ENCODE measurements at regions not wholly inside any gene's neighbourhood (a gene's known extent, or its start where the extent isn't known, plus 50 kb on each side); places are given as distances from the start of the nearest gene placed in this dataset.

DNA sequence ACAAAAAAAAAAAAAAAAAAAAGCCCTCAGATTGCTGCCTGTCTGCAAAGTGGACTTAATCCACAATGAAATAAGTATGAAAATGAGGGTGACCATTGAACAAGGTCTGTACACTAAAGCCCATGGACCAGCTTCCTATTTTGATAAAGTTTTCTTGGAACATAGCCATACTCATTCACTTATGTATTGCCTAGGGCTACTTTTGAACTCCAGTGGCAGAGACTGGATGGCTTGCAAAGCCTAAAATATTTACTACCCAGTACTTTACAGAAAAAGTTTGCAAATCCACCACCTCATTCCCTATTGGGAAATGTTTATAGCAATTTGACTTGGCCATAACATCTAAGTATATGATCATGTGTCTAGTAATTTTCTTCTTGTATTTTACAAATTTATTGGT, 481.7 kb downstream of the NAF1 start:
- peaks cover 0 to 3% of the 10 kb centered on the region in 2 donors for H3K36me3 Mint-ChIP-seq (ENCODE audit: insufficient read depth in 2 of 2)
- no peak overlapping the region for H3K4me3 Mint-ChIP-seq
- no peak for ATAC-seq (replicated peaks in 1 of 2)
- no peak overlapping the region for H3K27ac Mint-ChIP-seq
- DNase-seq = no peak
- no peaks in the 10 kb centered on the region for H3K27me3 Mint-ChIP-seq (ENCODE audit: low read depth)
- H3K4me1 Mint-ChIP-seq (ENCODE audit: low read depth) = no peaks in the 10 kb centered on the region
- peaks cover 0 to 3% of the 10 kb centered on the region in 2 donors for H3K9me3 Mint-ChIP-seq

DNA sequence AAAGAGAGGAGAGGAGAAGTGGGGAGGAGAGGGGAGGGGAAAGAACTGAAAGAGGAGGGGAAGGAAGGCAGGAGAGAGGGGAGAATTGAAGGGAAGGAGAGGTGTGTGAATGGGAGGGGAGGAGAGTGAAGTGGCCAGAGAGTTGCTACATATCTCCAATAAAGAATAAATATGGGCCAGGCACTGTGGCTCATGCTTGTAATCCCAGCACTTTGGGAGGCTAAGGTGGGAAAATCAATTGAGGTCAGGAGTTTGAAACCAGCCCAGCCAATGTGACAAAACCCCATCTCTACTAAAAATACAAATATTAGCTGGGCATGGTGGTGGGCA, 482.4 kb downstream of the NAF1 start:
- H3K27ac Mint-ChIP-seq = no peak overlapping the region
- peaks cover 0 to 3% of the 10 kb centered on the region in 2 donors for H3K9me3 Mint-ChIP-seq
- H3K4me1 Mint-ChIP-seq (ENCODE audit: low read depth) = no peaks in the 10 kb centered on the region
- DNase-seq (no peak), ATAC-seq (replicated peaks in 1 of 2) (no peak)
- H3K4me3 Mint-ChIP-seq = no peak overlapping the region
- H3K27me3 Mint-ChIP-seq (ENCODE audit: low read depth) = no peaks in the 10 kb centered on the region
- peaks cover 0 to 3% of the 10 kb centered on the region in 2 donors for H3K36me3 Mint-ChIP-seq (ENCODE audit: insufficient read depth in 2 of 2)

DNA sequence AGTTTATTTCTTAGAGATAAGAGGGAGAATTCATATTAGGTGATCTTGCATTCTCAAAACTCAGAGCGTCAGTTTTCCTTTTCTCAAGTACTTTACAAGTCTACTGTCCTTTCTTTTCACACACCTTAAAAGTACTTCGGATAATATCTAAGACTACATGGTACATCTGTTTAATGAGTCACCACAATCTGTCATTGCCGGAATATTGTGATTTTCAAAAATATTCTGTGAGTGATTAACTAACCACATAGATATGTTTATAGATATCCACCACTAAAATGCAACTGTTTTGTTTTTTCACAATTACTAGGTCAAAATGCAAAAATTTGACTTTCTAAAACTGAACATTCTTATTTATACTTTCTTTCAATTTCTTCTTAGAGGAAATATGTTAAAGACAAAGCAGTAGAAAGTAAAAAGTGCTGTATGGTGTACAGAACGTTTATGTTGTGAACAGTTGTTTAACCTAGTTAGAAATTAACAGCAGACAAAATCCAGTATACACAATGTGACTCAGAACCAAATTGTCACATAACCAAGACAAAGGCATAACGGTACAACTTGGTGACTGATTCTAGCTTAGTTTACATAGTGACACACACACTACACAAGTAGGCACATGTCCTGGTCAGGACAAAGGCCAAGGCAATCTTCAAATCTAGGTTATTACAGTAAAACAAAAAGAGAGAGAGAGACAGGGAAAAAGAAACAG, 482.9 kb downstream of the NAF1 start:
- H3K9me3 Mint-ChIP-seq = peaks cover 0 to 5% of the 10 kb centered on the region in 2 donors
- no peak overlapping the region for H3K27ac Mint-ChIP-seq
- no peaks in the 10 kb centered on the region for H3K27me3 Mint-ChIP-seq (ENCODE audit: low read depth)
- no peak overlapping the region for H3K4me3 Mint-ChIP-seq
- H3K36me3 Mint-ChIP-seq (ENCODE audit: insufficient read depth in 2 of 2) = peaks cover 0 to 3% of the 10 kb centered on the region in 2 donors
- no peak for DNase-seq
- ATAC-seq (replicated peaks in 1 of 2) = no peak
- no peaks in the 10 kb centered on the region for H3K4me1 Mint-ChIP-seq (ENCODE audit: low read depth)

DNA sequence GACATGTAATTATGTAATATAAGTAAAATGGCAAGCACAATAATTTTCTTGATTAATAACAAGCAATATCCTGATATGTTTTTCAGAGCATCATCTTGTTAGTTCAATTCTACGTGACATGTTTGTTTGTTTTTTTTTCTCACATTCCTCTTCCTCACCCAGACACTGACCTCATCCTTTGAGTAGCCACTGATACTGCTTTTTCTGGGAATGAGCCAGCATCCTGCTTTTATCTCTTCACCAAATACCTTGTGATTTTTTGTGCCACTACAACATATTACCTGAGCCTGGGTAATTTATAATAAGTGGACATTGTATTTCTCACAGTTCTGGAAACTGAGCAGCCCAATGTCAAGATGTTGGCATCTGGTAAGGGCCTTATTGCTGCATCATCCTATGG, 484.0 kb downstream of the NAF1 start:
- H3K27me3 Mint-ChIP-seq (ENCODE audit: low read depth) = no peaks in the 10 kb centered on the region
- peaks cover 5 to 6% of the 10 kb centered on the region in 2 donors for H3K9me3 Mint-ChIP-seq
- H3K36me3 Mint-ChIP-seq (ENCODE audit: insufficient read depth in 2 of 2) = peaks cover 0 to 3% of the 10 kb centered on the region in 2 donors
- H3K4me3 Mint-ChIP-seq = no peak overlapping the region
- no peak overlapping the region for H3K27ac Mint-ChIP-seq
- no peaks in the 10 kb centered on the region for H3K4me1 Mint-ChIP-seq (ENCODE audit: low read depth)
- DNase-seq (no peak), ATAC-seq (replicated peaks in 1 of 2) (no peak)

DNA sequence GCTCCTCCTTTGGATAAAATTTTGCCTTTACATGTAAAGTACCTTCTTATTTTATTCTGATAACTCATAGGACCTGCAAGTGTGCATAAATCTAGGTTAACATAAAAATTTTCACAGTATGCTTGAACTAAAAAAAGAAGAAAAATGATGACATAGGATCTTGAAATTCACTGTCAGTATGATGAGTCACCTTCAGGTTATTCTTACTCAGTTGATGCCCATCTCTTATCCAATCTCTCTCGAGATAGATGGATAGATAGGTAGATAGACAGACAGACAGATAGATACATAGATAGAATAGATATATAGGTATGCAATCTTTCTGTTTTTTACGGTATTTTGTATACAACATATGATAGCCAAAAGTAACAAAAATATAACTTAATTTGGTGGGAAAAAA, 485.5 kb downstream of the NAF1 start:
- no peak for DNase-seq
- Mint-ChIP-seq H3K4me3 (no peak overlapping the region), H3K9me3 (peaks cover 5 to 6% of the 10 kb centered on the region in 2 donors), H3K4me1 (ENCODE audit: low read depth) (no peaks in the 10 kb centered on the region), H3K27ac (no peak overlapping the region), H3K27me3 (ENCODE audit: low read depth) (no peaks in the 10 kb centered on the region), H3K36me3 (ENCODE audit: insufficient read depth in 2 of 2) (peaks cover 0 to 3% of the 10 kb centered on the region in 2 donors)
- ATAC-seq (replicated peaks in 1 of 2) = no peak

DNA sequence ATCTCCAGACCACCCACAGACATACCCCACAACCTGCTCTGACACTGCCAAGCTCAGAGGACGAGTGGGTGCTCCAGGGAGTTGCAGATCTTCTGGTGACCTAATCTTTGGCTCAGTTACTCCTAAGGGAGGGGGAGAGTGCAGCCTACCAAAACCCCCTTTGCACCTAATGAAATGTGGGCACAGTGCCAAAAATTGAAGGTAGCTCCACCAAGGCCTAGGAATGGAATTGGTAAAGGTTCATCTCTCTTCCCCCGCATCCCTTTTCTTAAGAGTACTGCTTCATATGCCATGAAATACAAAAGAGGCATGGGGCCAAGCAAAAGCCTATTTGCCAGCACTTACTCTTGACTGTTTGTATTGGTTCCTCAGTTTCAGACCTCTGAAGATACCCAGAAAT, 491.0 kb downstream of the NAF1 start:
- Mint-ChIP-seq H3K27ac (no peak overlapping the region), H3K27me3 (ENCODE audit: low read depth) (no peaks in the 10 kb centered on the region), H3K4me1 (ENCODE audit: low read depth) (no peaks in the 10 kb centered on the region), H3K4me3 (no peak overlapping the region), H3K9me3 (peaks cover 6 to 7% of the 10 kb centered on the region in 2 donors), H3K36me3 (ENCODE audit: insufficient read depth in 2 of 2) (no peaks in the 10 kb centered on the region)
- ATAC-seq (replicated peaks in 1 of 2) (no peak), DNase-seq (no peak)

DNA sequence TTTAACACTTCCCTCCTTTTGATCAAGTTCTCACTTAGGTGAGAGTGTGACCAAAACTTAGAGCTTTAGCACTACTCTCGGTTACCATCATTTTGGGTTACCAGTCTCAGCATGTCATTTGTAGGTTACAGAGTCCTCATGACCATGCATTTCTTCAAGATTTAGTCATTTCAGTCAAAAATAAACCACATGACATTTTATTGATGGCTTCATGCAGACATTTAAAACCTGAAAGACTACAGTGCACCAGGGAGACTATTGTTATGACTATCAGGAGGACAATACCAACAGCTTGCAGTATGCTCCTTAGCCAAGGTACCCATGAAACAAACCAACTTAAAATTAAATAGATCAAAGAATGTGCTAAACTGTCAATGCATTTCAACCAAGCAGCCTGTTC, 498.1 kb upstream of the FSTL5 start:
- DNase-seq = no peak
- Mint-ChIP-seq H3K4me1 (ENCODE audit: low read depth) (no peaks in the 10 kb centered on the region), H3K27ac (no peak overlapping the region), H3K27me3 (ENCODE audit: low read depth) (no peaks in the 10 kb centered on the region), H3K9me3 (peaks cover 7% of the 10 kb centered on the region in 2 donors), H3K4me3 (no peak overlapping the region), H3K36me3 (ENCODE audit: insufficient read depth in 2 of 2) (no peaks in the 10 kb centered on the region)
- ATAC-seq (replicated peaks in 1 of 2) = no peak

DNA sequence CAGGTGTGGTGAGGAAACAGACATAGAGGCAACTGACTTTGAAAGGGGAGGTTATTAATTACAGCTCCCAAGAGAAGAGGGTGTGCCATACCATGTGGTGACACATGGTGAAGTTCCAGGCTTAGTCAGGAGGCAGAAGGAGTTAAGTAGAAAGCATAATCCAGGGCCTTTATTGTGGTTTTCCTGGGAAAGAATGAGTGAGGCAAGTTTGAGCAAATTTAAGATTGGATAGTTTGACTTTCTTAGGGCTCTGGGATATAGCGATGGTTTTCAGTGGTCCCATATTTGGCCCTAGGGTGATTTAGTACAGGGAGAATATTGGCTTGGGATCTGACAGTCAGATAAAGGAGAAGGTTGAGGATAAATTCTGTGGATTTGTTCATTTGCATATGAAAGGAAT, 495.9 kb upstream of the FSTL5 start:
- no peaks in the 10 kb centered on the region for H3K27me3 Mint-ChIP-seq (ENCODE audit: low read depth)
- no peak overlapping the region for H3K4me3 Mint-ChIP-seq
- no peaks in the 10 kb centered on the region for H3K36me3 Mint-ChIP-seq (ENCODE audit: insufficient read depth in 2 of 2)
- no peak for ATAC-seq (replicated peaks in 1 of 2)
- peaks cover 3 to 4% of the 10 kb centered on the region in 2 donors for H3K9me3 Mint-ChIP-seq
- H3K4me1 Mint-ChIP-seq (ENCODE audit: low read depth) = no peaks in the 10 kb centered on the region
- H3K27ac Mint-ChIP-seq = no peak overlapping the region
- no peak for DNase-seq

DNA sequence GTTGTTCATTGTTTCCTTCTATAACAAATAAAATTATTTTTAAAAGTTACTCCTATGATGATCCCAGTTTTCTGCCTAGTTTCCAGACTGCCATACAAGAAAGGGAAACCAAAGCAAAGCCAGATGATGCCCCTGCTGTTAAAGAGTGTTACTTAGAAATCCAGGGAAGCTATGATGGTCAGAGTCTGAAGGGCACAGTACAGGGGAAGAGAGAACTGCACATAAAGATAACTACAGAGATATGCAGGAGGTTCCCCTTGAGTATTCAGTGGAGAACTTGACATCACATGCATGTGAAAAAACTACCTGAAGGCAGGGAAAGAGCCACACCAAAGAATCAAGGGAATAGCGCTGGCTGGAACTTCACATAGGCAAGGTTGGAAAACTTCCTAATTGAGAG, 494.2 kb upstream of the FSTL5 start:
- DNase-seq (no peak), ATAC-seq (replicated peaks in 1 of 2) (no peak)
- no peak overlapping the region for H3K4me3 Mint-ChIP-seq
- H3K36me3 Mint-ChIP-seq (ENCODE audit: insufficient read depth in 2 of 2) = no peaks in the 10 kb centered on the region
- no peaks in the 10 kb centered on the region for H3K4me1 Mint-ChIP-seq (ENCODE audit: low read depth)
- no peaks in the 10 kb centered on the region for H3K27me3 Mint-ChIP-seq (ENCODE audit: low read depth)
- H3K27ac Mint-ChIP-seq = no peak overlapping the region
- H3K9me3 Mint-ChIP-seq = peaks cover 0 to 4% of the 10 kb centered on the region in 2 donors

DNA sequence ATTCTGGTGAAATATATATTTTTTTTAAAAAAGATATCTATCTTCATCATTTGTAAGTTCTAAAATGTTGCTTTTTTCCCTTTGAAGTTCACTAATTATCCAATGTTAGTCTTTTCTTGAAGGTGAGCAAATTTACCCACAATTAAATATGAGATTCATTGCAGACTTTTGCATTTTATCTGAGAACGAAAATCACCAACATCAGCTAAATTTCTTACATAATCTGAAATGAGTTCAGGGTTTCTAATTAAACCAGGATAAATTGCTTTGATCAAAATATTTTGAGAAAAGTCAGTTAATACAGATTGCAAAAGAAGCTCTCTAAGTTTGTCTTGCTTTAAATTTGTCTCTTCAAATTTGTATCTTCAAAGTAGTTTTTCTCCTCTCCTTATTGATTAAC, 486.4 kb upstream of the FSTL5 start:
- Mint-ChIP-seq H3K27me3 (ENCODE audit: low read depth) (no peaks in the 10 kb centered on the region), H3K36me3 (ENCODE audit: insufficient read depth in 2 of 2) (no peaks in the 10 kb centered on the region), H3K4me3 (no peak overlapping the region), H3K9me3 (no peaks in the 10 kb centered on the region), H3K4me1 (ENCODE audit: low read depth) (no peaks in the 10 kb centered on the region), H3K27ac (no peak overlapping the region)
- ATAC-seq (replicated peaks in 1 of 2) (no peak), DNase-seq (no peak)

DNA sequence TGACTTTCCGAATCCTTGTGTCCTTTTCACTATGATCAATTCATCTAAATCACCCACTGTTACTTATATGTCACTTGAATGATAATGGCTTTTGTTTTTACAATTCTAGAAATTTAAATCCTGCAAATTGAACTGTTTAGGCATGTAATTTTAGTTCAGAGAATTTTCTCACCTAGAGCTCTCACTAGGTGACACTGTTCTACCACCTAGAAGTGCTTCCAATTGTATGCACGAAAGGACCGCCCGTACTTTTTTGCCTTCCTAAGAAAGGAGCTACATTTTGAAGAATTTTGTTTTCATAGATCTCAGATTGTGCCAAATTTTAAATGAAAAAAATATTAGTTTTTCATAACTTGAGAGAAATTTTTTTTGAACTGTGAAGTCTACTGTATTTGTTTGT, 481.6 kb upstream of the FSTL5 start:
- Mint-ChIP-seq H3K4me3 (no peak overlapping the region), H3K36me3 (ENCODE audit: insufficient read depth in 2 of 2) (no peaks in the 10 kb centered on the region), H3K9me3 (peaks cover 5 to 6% of the 10 kb centered on the region in 2 donors), H3K27me3 (ENCODE audit: low read depth) (no peaks in the 10 kb centered on the region), H3K27ac (no peak overlapping the region), H3K4me1 (ENCODE audit: low read depth) (no peaks in the 10 kb centered on the region)
- no peak for DNase-seq
- no peak for ATAC-seq (replicated peaks in 1 of 2)

DNA sequence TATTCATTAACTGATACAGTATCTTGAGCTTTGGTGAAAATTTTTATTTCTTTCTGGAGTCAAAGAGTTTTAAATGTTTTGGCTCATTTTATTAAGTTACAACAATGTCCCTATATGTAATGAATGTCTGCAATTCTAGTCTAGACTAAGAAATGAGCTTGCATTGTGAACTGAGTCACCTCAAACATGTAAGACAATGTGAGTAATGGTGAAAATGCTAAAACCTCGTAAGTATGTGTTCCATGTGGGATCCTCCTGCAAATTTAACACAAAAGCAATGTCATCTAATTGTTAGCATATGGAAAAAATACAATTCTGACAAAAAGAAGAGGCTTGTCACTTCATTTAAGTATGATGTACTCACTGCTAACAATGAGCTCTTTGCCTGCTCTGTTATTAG, 480.5 kb upstream of the FSTL5 start:
- Mint-ChIP-seq H3K4me1 (ENCODE audit: low read depth) (no peaks in the 10 kb centered on the region), H3K27me3 (ENCODE audit: low read depth) (no peaks in the 10 kb centered on the region)
- no peak for DNase-seq

DNA sequence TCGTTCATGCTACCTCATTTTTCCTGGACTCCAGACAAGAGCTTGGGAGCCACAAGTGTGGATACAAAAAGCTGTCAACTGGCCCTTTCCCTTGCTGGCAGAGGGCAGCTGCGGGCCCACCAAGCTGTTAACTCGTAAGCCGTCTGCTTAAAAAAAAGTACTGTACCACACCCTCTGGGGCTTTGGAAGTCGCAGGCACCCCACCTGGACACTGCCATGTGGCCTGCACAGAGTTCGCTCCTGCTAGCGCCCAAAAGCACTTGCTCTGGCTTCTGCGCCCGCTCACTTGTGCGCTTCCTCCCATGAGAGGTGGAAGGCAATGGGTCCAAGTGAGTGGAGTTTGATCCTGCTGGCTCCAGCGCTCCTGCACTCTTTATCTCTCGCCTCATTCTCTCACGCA, 476.4 kb upstream of the FSTL5 start:
- Mint-ChIP-seq H3K4me3 (no peak overlapping the region), H3K4me1 (ENCODE audit: low read depth) (no peaks in the 10 kb centered on the region), H3K27me3 (ENCODE audit: low read depth) (no peaks in the 10 kb centered on the region), H3K27ac (no peak overlapping the region), H3K36me3 (ENCODE audit: insufficient read depth in 2 of 2) (no peaks in the 10 kb centered on the region), H3K9me3 (peaks cover 5 to 9% of the 10 kb centered on the region in 2 donors)
- ATAC-seq (replicated peaks in 1 of 2) (no peak), DNase-seq (no peak)

More for the DNA sequence above, 480.5 kb upstream of the FSTL5 start:
- Mint-ChIP-seq H3K9me3 (peaks cover 5 to 6% of the 10 kb centered on the region in 2 donors), H3K4me3 (no peak overlapping the region), H3K36me3 (ENCODE audit: insufficient read depth in 2 of 2) (no peaks in the 10 kb centered on the region), H3K27ac (no peak overlapping the region)
- ATAC-seq (replicated peaks in 1 of 2) = no peak

DNA sequence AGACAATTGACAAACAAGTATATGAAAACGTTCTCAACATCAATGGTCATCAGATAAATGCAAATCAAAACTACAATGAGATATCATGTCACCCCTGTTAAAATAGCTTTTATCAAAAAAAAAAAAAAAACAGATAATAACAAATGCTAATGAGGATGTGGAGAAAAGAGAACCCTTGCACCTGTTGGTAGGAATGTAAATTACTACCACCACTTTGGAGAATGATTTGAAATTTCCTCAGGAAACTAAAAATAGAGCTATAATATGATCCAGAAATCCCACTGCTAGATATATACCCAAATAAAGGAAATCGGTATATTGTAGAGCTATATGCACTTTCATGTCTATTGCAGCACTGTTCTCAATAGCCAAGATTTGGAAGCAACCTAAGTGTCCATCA, 470.6 kb upstream of the FSTL5 start:
- Mint-ChIP-seq H3K27me3 (ENCODE audit: low read depth) (no peaks in the 10 kb centered on the region), H3K9me3 (peaks cover 5 to 9% of the 10 kb centered on the region in 2 donors)
- no peak for ATAC-seq (replicated peaks in 1 of 2)

More for the DNA sequence above, 470.6 kb upstream of the FSTL5 start:
- H3K4me3 Mint-ChIP-seq = no peak overlapping the region
- no peak overlapping the region for H3K27ac Mint-ChIP-seq
- H3K4me1 Mint-ChIP-seq (ENCODE audit: low read depth) = no peaks in the 10 kb centered on the region
- DNase-seq = no peak
- H3K36me3 Mint-ChIP-seq (ENCODE audit: insufficient read depth in 2 of 2) = no peaks in the 10 kb centered on the region
